K562 (cell line): ENCODE measurements at regions not wholly inside any gene's neighbourhood (a gene's known extent, or its start where the extent isn't known, plus 50 kb on each side); places are given as distances from the start of the nearest gene placed in this dataset.

Experiments
- ARHGAP35 ChIP-seq: fragments of 450-650 bp; IDR thresholded peaks from 2 replicates; pipeline ENCODE4 v1.6.1; 2018; ENCODE audit not compliant: partially characterized antibody
- FOXJ2 ChIP-seq: fragments of 200-800 bp; sonication (Bioruptor generic); IDR thresholded peaks from 2 replicates; pipeline ENCODE4 v1.6.1; 2016; ENCODE audit warnings: missing genetic modification characterization, missing compliant biosample characterization
- IFI16 ChIP-seq: fragments of 250-450 bp; sonication (Bioruptor Pico); IDR thresholded peaks from 2 replicates; pipeline ENCODE4 v2.1.2; 2022; ENCODE audit warnings: mild to moderate bottlenecking, inconsistent platforms
- PHF20 ChIP-seq: fragments of 450-650 bp; IDR thresholded peaks from 2 replicates; pipeline ENCODE4 v1.6.1; 2018; ENCODE audit not compliant: partially characterized antibody
- RBM25 ChIP-seq: fragments of 200-400 bp; formaldehyde crosslinking; IDR thresholded peaks from 2 replicates; pipeline ENCODE4 v1.6.1; 2018; ENCODE audit warnings: low read length, low read depth, moderate library complexity; ENCODE audit not compliant: severe bottlenecking
- SMAD2 ChIP-seq: fragments of 150-350 bp; IDR thresholded peaks from 2 replicates; pipeline ENCODE4 v1.6.1; 2014; ENCODE audit warnings: low read depth, mild to moderate bottlenecking, low read length
- ZBTB40 ChIP-seq, 2 experiments: fragments of 450-650 bp in 1 of 2; sonication (generic) in 1 of 2; formaldehyde crosslinking in 1 of 2; IDR thresholded peaks; 2 replicates each; pipeline versions ENCODE4 v1.7.1 to v1.9.0; 2016 to 2022; ENCODE audit warnings: inconsistent platforms in 1 of 2, mild to moderate bottlenecking in 1 of 2, missing genetic modification reagents in 1 of 2
- ZNF253 ChIP-seq: fragments of 250-450 bp; sonication (Bioruptor Pico); conservative IDR thresholded peaks from 2 replicates; pipeline ENCODE4 v1.6.1; 2021; ENCODE audit warnings: mild to moderate bottlenecking
- ZNF444 ChIP-seq: fragments of 250-450 bp; sonication (Bioruptor Pico); IDR thresholded peaks from 2 replicates; pipeline ENCODE4 v1.4.0; 2020; ENCODE audit warnings: mild to moderate bottlenecking, moderate library complexity

DNA sequence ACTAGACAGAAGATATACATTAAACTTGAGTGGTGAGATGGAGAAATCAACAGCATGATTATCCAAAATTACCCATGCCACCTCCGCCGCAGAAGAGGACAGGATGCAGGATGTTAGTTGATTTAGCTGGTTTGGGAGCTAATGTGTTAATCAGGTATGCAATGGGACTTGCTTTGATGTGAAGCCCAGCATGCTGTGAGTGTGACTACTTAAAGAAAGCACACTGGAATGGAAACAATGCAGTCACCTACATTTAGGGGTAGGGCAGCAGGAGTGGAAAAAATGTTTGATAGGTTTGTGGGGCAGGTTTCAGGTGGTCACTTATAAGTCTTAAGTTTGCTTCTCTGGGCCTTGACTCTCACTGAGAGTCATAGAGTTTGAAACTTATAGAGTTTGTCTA is 170.0 kb upstream of the DAAM1 start (continued):
- no peak for TF ChIP-seq ZBTB40 (IDR thresholded peaks at IDR 0.05)
- TF ChIP-seq ZBTB40 (CRISPR knock-in tag; IDR thresholded peaks at IDR 0.05): no peak
- no peak for TF ChIP-seq RBM25
- TF ChIP-seq PHF20: no peak
- TF ChIP-seq ZNF444 (CRISPR knock-in tag): no peak
- TF ChIP-seq IFI16 (CRISPR knock-in tag): no peak
- TF ChIP-seq SMAD2: no peak
- no peak for TF ChIP-seq ARHGAP35
- no peak for TF ChIP-seq ZNF253 (CRISPR knock-in tag)
- TF ChIP-seq FOXJ2 (tag): no peak
